Cortex of kidney (tissue), 1 donor: ENCODE measurements at regions not wholly inside any gene's neighbourhood (a gene's known extent, or its start where the extent isn't known, plus 50 kb on each side); places are given as distances from the start of the nearest gene placed in this dataset.

Source experiments
- DNase-seq: peaks from one replicate; lab custom pipeline; 2025; lab: John Stamatoyannopoulos, UW

DNA sequence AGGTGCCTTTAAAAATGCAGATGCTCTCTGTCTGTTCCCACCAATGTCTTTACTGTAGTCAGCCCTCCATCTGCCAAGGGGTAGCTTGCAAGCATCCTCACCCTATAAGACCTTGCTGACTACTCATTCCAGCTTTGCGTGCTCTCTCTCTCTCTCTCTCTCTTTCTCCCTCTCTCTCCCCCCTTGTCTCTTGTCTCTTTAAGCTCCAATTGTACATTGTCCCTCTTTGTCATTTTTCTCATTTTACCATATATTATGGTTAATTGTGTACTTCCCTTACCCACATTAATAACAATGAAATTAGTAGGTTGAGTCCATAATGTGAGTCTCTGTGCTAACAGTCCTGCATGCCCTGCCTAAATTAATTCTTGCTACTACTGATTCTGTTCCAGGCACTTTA, 350.2 kb upstream of the CDH4 start:
- no peak for DNase-seq

DNA sequence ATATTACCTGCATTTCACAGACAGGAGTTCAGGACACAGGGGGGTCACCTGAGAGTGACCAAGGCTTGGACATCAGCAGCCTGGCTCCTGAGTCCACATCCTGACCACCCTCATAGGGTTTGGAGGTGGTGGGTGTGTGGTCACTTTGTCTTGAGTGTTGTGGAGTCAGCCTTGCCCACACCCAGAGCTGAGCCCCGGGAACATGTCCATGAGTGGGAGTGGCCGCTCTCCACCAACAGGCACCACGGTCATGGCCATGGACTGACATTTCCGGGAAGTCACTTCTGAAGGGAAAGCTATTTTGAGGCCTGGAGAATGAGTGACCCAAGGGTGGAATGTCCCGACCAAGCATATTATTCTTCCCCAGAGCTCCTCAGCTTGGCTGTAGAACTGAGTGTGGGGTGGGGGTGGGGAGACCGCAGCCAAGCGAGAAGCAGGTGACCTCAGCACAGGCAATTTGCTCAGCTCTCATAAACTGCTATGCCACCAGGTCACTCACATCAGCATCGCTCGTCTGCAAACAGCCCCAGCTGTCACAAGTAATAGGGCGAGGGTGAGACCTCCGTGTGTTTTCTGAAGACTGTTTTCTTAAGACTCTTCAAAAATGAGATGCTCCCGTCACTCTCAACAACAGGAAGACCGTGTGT, 348.6 kb upstream of the CDH4 start:
- DNase-seq = no peak

DNA sequence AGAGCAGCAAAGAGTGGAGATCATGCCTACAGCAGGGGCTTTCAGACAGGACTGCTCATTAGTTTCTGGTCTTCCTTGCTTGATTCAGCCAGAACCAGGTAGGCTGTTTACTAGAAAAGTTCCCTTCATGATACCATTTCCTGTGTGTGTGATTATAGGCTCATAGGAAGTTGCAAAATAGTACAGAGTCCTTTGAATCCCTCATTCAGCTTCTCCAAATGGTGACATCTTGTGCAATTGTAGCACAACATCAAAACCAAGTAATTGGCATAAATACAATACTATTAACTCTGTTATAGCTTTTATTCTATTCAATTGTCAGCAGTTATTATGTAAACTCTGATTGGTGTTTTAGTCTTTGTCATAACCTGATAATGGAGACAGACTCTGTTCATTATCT, 347.3 kb upstream of the CDH4 start:
- DNase-seq = no peak

DNA sequence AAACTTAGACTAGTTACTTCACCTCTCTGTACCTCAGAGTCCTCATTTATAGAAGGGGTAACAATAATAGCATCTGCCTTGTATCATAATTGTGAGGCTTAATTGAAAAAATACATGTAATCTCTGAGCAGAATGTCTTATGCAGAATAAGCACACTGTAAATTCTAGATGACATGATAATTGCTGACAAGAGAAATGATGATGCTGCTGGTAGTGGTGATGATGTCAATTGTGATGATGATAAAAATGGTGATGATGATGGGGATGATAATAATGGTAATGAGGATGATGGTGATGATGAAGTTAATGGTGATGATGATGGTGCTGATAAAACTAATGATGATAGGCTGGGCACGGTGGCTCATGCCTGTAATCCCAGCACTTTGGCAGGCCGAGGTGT, 346.1 kb upstream of the CDH4 start:
- no peak for DNase-seq

DNA sequence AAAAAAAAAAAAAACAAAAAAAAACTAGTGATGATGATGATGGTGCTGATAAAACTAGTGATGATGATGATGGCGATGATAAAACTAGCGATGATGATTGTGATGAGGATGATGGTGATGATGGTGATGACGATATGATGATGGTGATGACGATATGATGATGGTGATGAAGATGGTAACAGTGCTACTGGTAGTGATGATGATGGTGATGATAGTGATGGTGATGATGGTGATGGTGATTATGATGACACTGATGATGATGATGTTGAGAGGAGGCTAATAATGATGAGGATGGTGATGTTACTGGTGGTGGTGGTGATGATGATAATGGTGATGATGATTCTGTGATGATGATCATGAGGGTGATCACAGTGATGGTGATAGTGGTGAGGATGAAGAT, 345.5 kb upstream of the CDH4 start:
- no peak for DNase-seq

DNA sequence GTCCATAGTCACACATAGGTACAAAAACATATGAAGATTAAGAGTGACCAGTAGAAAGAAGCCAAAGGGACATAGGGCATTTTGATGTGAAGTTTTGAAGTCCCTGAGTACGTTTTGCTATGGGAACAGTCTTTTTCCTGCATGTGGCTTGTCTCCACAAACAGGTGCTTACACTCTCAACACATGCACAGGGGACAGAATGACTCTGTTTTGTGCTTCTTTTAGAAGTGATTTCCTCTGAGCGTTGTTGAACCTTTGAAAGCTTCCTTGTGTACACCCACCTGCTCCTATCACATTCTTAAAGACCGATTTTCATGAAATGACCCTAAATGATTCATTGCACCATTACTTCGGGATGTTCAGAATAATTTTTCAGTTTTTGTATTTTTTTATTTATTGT, 338.8 kb upstream of the CDH4 start:
- no peak for DNase-seq

DNA sequence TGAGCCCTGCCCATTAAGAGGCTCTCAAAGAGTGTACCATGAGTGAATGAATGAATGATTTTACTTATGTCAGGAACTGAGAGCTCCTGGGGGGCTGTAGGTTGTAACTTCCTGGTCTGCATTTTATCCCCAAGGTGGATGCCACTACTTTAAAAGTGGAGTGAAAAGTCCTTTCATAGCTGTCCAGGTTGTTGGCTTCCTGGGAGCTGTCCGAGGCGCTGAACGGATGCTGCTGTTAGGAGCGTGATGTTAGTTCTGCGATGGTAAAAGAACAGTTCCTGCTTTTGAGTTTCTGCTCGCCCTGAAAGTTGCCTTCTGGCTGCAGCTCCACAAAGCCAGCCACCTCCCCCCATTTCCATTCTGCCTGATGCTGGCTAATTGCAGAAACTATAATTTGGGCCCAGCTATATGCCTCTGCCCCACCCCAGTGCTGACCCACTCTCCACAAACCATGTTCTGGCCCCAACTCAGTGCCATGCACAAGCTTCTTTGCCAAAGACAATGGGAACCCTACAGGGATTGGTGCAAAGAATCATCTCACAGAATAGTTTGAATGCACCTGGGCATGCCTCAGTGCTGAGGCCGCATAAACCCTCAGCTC, 330.9 kb upstream of the CDH4 start:
- DNase-seq = no peak

DNA sequence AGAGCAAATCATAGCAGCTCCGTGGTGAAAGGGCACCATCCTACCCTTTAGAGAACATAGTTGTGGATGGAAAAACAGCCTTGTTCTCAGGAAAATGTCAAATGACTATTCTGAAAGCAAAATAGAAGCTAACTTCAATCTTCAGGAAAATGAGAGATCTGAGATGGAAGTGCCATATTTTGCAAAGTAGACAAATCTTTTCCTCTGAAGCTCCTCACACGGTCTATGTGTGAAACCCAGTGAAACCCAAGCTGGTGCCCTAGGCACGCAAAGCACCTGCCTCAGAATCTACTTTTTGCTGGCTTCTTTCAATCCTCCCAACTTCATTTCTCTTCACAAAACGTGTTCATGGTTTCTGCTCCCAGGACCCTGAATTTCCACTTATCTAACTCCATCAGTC, 325.2 kb upstream of the CDH4 start:
- DNase-seq = no peak

DNA sequence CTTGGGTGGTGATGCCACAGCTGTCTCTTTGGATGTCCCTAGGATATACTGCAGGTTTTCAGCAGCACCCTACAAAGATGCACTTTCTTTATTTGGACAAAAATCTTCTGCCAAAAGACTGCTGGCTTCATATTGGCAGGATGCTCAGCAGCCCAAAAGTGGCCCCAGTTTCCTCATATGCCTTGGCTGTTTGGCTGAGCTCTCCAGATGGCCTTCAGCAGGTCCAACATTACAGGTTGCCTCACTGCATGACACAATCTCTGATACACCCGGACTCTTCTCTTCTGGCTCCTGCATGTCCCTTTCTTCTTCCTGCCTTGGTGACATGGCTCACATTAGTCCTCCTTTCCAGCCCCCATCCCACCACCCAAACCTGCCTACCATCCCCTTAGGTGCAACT, 323.7 kb upstream of the CDH4 start:
- no peak for DNase-seq

DNA sequence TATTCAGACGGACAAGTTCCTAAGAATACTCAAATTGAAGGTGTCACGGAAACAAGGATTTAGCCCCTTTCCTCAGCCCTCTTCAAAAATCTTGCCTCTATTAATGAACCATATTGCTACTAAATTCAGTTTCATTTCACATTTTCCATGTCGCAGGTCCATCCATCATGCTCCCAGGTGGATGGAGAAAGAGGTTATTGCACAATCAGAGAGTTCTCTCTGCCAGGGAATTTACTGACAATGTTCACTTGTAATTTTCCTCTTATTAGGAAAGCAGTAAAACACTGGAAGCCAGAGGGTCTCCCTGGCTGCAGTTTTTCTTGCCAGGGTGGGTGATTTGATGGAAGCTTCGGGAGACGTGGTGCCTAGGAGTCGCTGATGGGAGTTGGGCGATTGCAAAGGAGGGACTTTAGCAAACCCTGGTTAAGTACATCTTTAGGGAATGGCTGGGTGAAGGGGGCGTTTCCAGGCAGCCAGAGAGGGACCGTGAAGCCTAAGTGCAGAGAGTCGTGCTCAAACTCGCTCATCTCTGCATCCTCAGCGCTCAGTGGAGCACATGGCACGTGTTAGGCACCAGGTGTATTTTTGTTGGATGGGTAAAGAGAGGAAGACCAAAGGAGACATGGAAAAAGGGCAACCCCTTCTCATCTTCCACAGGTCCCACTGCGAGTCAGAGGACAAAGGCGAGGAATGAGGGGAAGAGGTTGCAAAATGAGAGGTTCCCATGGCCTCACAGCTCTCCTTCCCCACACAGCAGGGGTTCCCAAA, 321.9 kb upstream of the CDH4 start:
- DNase-seq = no peak

DNA sequence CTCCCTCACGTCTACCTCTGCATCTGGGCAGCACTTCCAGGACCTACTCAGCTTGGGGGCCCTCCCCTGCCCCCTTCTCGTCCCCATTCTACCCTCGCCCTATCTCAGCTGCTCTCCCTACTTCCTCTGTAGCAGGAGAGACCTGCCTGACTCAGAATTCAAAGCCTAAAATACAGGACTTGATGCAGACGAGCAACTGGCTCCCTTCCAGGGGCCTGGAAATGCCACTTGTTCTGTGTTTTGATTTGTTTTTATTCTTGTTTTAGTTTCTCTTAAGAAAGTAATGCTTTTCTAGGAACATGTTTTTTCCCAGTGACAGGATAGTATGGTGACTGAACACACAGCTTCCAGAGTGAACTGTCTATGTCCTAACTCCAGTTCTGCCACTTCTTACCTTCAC, 320.4 kb upstream of the CDH4 start:
- DNase-seq = no peak

DNA sequence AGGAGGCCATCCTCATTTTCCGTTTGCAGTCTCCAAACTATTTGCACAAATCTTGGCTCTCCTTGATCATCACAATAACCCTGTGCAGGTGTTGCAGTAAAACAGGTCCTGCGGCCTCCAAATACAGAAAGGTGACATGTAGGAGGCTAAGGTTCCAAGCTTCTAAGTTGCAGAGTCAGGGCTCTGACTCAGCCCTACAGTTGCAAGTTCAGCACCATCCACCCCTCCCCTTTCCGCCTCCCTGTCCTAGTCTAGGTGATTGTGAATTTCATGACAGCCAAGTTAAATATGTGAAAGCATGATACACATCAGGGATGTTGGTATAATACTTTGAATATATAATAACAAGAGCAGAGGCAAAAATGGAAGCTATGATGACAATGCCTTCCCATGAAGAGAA, 317.3 kb upstream of the CDH4 start:
- DNase-seq = no peak

DNA sequence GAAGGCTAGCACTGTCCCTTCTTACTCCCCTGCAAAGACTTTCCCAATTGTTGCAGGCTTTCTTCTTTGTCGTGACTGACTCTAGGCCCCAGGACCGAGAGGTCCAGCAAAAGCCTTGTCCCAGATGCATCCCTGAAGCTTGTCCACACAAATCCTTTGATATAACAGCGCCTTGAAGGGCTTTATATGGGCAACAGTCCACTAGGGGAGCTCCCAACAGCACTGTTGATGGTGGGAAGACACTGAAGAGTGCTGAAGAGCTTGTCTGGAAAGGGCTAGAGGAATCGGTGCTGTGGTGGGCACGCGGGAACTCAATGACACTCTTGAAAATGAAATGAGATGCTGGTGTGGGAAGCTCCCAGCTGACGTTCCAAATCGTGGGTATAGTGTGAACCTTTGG, 316.1 kb upstream of the CDH4 start:
- no peak for DNase-seq

DNA sequence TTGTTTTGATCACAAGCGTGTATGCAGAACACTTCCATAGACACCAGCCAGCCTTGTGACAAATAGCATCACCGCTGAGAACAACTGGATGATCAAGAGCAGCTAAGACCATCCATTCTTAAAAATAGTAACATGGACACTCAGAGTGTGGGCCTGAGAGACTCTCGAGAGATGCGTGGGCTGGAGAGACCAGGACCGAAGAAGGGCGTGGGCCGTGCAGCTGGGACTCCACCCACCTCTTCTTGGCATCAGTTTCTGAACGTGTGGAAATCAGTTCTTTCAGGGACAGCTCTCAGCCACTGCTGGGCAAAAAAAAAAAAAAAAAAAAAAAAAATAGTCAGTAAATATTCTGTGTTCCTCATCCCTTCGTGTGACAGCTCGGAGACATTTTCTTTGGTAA, 314.5 kb upstream of the CDH4 start:
- DNase-seq = no peak

DNA sequence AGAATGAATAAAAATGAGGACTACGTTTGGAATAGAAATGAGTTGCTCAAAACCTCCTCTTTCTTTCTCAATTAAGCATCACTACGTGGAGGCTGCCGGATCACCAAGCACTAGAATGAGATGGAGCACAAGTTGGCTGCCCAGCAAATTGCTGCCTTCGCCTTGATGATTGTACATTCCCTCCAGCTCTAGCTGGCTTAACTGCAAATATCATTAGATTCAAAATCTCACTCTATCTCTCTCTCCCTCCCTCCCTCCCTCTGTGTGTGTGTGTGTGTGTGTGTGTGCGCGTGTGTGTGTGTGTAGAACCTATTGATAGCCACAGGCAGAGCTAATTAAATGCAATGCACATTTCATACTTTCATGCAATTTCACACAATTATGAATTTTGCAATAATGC, 310.7 kb upstream of the CDH4 start:
- DNase-seq = no peak

DNA sequence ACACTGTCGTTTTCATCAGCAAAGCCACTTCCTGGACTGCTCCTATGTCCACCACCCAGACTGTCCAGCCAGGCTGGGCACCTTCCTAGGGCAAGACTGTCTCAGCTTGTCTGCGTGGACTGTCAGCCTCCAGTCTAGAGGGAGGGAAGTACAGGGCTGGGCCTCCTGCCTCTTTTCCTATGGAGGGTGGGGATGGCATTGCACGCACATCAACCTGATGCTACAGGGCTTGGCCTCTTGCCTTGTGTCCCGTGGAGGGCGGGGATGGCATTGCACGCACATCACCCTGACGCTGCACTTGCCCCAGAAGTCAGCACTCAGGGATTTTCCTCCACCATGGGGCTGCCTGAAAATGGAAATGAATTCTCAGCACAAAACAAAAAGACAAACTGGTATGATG, 304.2 kb upstream of the CDH4 start:
- no peak for DNase-seq

DNA sequence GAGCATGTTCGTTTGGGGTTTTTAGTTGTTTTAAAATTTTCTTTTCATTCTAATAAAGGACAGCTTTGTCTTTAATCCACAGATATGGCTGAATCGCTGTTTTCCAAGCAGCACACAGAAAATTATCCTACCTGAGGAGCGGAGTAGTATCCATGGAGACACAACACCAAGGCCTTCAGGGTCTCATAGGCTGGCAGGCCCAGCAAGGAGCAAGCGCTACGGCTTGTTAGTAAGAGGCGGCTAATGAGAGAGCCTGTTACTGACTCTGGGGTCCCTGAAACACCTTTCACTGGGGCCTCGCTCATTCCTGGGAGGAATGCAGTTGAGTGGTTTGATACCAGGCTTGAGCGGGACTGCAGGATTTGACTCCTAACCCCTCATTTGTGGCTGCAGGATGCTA, 303.8 kb upstream of the CDH4 start:
- no peak for DNase-seq

DNA sequence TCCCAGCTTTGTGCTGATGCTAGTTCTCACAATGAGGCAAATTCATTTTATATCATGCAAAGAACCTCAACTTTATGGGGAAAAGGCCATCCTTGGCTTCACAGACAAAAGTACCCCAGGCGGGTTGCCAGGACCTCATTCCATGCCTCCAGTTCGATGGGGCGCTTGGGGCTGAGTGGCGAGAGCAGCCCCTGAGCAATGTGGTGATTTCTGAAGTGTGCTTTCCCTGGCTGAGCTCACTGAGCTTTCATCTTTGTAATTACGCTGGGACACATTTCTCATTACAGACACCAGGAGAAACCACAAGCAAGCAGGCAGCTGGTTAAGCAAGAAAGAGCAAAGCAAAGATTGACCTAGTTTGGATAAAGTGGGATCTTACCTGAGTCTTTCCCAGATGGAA, 301.5 kb upstream of the CDH4 start:
- no peak for DNase-seq

DNA sequence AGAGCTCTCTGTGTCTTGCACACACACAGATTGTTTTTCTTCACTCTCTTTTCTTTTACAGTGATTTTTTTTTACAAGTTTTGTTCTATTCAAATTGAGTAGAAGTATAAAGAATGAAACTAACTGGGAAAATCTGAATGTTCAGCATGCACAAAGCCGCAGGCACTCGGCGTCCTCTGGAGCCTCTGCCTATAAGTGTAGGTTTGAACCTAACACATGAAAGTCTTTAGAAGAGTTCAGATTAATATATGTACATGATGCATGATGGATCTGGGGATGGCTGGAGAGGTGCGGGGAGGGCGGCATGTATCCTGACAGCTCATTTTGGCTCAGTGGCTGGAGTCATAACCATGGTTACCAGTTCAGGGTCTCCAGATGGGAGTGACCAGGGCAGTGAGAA, 301.1 kb upstream of the CDH4 start:
- no peak for DNase-seq

DNA sequence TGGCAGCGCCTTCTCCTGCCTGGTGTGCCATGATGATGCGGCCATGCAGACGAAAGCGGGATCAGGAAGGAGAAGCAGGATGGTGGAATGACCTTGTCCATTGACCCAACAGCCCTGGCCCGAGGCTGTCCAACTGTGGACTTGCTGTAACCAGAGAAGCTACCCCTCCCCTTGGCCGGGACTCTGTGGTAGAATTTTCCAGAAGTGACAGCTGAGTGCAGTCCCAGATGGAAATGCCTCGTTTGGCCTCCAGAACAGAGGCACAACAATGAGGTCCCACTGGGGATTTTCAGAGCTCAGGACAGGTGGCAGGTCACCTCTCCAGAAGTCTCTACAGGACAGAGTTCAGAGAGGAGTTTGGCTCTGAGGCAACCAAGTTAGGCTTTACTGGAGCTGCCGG, 299.2 kb upstream of the CDH4 start:
- DNase-seq = no peak

DNA sequence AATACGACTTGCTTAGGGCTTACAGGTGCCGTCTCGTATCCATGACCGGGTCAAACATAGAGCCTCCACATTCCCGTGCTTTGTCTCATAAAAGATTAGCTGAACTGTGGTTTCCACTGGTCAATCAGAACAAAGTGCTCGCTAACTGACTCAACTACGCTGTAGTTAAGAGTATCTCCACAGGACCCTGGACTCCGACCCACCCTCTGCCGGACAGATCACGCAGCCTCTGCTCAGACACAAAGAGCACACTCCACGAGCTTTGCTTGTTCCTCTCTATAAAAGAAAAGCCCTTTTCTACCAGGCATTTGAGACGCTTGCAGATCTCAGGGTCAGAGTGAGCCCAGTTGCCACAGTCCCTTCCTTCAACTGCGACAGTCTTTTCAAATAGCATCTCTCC, 298.7 kb upstream of the CDH4 start:
- DNase-seq = no peak

DNA sequence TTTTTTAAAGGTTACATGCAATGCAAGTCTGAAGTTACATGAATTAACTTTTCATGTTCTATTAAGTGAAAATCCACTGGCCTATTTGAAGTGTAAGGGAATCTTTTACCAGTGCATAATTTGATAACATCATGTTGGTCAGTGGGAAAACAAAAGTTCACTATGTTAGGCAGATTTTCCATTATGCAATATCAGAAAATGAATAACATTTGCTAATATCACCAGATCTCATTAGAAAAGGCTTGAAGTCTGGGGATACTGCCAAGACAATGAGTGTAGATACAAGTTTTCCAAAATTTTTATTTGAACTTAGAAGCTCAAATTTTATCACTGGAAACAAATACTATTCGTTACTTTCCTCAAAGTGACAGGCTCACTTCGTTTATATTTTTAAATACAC, 296.4 kb upstream of the CDH4 start:
- no peak for DNase-seq

DNA sequence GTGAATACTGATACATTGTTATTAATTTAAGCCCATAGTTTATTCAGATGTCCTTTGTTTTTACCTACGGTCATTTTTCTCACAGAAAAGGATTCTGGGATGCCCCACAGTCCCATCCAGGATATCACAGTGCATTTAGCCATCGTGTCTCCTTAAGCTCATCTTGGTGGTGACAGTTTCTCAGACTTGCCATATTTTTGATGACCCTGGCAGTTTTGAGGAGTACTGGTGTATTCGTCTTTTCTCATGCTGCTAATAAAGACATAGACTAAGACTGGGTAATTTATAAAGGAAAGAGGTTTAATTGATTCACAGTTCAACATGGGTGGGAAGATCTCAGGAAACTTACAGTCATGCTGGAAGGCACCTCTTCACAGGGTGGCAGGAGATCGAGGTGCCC, 295.9 kb upstream of the CDH4 start:
- no peak for DNase-seq

DNA sequence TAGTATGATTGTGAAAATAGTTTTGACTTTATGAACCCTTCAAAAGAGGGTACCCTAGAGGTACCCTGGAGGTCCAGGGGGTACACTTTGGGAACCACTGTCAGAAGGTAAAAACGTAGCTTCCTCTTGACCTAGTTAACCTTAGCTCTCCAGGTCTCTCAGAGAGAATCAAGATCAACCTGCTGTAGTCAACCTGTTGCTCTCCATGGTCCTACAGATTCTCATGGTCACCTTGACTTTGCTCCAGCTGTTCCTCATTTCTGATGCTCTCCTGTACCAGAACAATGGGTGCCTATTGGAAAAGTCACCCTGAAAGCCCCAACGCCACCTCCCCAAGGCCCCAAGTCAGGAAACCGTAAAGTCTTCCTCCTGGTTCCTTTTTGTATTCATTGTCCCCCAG, 294.4 kb upstream of the CDH4 start:
- DNase-seq = no peak
